ENCODE measurements at regions not wholly inside any gene's neighbourhood (a gene's known extent, or its start where the extent isn't known, plus 50 kb on each side); places are given as distances from the start of the nearest gene placed in this dataset.

DNA sequence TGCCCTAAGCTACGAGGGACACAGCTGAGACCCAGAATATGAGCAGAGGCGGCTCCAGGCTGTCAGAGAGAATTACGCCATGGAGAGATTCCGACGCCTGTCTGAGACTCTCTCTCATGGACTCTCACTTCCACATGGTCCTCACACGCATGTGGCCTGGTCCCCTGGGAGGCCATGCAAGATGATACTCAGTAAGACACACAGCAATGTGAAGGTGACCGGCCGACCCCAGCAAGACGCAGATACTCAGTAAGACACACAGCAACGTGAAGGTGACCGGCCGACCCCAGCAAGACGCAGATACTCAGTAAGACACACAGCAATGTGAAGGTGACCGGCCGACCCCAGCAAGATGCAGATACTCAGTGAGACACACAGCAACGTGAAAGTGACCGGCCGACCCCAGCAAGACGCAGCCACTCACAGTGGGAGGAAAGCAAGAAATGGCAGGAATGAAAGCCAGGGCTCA is 400.8 kb upstream of the MYT1L start:
- Histone ChIP-seq H3K27me3 (no peaks in the 10 kb centered on the region), H3K4me3 (no peak overlapping the region), H3K9me3 (no peaks in the 10 kb centered on the region), H3K36me3 (no peaks in the 10 kb centered on the region), H3K4me1 (no peaks in the 10 kb centered on the region), H3K27ac (no peak overlapping the region)
- in situ Hi-C loops (cut with MboI; ENCODE audit: low sequenced_read_pairs in 4 of 4): no loop called here
- intact Hi-C loops (cut with DNase I; ENCODE audit: low total_unique reads): loop anchor here (2.0 kb wide), 1 partner anchor 73 kb away; no protein-coding TSS in a partner anchor
- TF ChIP-seq, protein P1, sequence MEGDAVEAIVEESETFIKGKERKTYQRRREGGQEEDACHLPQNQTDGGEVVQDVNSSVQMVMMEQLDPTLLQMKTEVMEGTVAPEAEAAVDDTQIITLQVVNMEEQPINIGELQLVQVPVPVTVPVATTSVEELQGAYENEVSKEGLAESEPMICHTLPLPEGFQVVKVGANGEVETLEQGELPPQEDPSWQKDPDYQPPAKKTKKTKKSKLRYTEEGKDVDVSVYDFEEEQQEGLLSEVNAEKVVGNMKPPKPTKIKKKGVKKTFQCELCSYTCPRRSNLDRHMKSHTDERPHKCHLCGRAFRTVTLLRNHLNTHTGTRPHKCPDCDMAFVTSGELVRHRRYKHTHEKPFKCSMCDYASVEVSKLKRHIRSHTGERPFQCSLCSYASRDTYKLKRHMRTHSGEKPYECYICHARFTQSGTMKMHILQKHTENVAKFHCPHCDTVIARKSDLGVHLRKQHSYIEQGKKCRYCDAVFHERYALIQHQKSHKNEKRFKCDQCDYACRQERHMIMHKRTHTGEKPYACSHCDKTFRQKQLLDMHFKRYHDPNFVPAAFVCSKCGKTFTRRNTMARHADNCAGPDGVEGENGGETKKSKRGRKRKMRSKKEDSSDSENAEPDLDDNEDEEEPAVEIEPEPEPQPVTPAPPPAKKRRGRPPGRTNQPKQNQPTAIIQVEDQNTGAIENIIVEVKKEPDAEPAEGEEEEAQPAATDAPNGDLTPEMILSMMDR (IDR thresholded peaks at IDR 0.05 in 4 of 5, conservative IDR thresholded peaks at IDR 0.05 in 1 of 5): no peak
- no peak for TF ChIP-seq POLR2A (IDR thresholded peaks at IDR 0.05)
- DNase-seq: no peak
- ATAC-seq: no peak

DNA sequence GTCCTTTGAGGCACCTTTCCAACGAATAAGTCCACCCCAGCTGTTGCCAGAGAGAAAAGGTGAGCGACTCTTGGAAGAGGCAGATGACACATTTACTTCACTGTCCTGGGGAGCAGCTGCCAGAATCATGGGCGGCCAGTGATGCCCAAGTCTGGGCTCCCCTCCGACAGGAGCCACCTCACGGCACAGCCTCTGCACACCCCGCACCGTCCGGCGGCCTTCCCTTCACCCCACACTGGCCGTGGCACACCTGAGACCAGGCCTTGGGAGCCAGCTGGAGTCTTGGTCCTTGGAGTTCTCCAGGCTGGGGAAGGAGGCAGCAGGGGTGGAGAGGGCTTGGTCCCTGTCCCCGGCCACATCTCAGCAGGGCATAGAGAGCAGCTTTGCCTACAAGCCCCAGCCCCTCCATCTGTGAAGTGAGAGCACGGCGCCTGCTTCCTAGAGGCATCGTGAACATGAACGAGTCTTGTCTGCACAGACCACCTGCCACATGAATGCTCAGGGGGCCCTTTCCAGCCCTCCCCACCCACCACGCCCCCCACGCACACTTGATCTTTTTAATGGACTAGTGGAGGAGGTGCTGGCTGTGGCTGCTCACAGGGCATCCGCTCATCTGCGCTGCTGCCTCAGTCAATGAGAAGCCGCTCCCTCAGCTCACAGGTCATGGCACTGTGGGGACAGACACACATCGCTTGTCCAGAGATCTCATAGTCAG is 400.2 kb upstream of the MYT1L start:
- Histone ChIP-seq H3K4me3 (no peak overlapping the region), H3K9me3 (no peaks in the 10 kb centered on the region), H3K4me1 (no peaks in the 10 kb centered on the region), H3K27me3 (no peaks in the 10 kb centered on the region), H3K36me3 (no peaks in the 10 kb centered on the region), H3K27ac (no peak overlapping the region)
- no peak for ATAC-seq
- no peak for DNase-seq
- TF ChIP-seq, protein P1 (IDR thresholded peaks at IDR 0.05 in 4 of 5, conservative IDR thresholded peaks at IDR 0.05 in 1 of 5): no peak
- TF ChIP-seq POLR2A (IDR thresholded peaks at IDR 0.05): no peak
- in situ Hi-C loops (cut with MboI; ENCODE audit: low sequenced_read_pairs in 4 of 4): no loop called here
- intact Hi-C loops (cut with DNase I; ENCODE audit: low total_unique reads): loop anchor here (2.0 kb wide), 1 partner anchor 72 kb away; no protein-coding TSS in a partner anchor

DNA sequence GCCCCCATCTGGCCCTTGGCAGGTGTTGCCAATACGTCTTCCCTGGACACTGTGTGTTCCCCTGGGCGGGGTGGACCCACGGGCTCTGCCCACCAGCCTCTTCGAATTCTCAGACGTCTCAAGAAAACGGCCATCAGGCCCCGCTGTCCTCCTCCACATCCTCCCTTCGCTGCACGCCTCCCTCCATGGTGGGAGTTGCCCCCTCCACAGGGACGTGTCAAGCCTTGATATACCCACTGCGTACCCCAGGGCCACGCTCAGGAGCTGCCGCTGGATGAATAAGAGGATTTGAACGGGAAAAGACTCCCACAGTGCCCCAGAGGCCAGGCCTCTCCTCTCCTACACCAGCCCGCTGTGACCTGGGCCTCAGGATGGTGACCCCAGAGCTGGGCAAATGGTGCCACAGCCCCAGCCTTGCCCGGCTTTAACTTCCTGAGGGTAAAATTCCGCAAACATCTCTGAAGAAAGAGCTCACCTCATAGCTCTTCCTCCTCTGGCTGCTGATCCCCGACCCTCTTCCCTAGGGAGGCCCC is 399.3 kb upstream of the MYT1L start:
- Histone ChIP-seq H3K9me3 (no peaks in the 10 kb centered on the region), H3K27ac (no peak overlapping the region), H3K27me3 (no peaks in the 10 kb centered on the region), H3K36me3 (no peaks in the 10 kb centered on the region), H3K4me1 (no peaks in the 10 kb centered on the region), H3K4me3 (no peak overlapping the region)
- intact Hi-C loops (cut with DNase I; ENCODE audit: low total_unique reads) (loop anchor here (2.0 kb wide), 1 partner anchor 72 kb away; no protein-coding TSS in a partner anchor), in situ Hi-C loops (cut with MboI; ENCODE audit: low sequenced_read_pairs in 4 of 4) (no loop called here)
- DNase-seq (no peak), ATAC-seq (no peak)
- no peak for TF ChIP-seq POLR2A (IDR thresholded peaks at IDR 0.05)
- TF ChIP-seq, protein P1 (IDR thresholded peaks at IDR 0.05 in 4 of 5, conservative IDR thresholded peaks at IDR 0.05 in 1 of 5): no peak

DNA sequence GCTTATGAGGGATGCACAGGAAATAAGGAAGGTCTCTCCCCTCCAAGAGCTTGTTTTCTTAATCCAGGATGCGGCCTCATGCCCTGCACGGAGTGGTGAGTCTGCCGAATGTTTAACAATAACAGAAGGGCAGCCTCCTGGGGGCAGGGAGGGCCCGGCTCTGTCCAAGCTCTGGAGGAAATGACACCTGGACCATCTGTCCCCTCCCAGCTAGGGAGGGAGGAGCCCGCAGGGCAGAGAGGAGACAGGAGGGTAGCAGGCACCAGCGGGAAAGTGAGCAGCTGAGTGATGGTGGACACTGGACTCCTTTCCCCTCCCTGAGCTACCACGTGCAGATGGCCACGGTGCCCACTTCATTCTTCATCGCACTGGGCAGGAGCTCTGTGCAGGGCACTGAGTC is 398.2 kb upstream of the MYT1L start:
- ATAC-seq (no peak), DNase-seq (no peak)
- intact Hi-C loops (cut with DNase I; ENCODE audit: low total_unique reads) (no loop called here), in situ Hi-C loops (cut with MboI; ENCODE audit: low sequenced_read_pairs in 4 of 4) (no loop called here)
- H3K4me3 ChIP-seq: no peak overlapping the region
- no peaks in the 10 kb centered on the region for H3K27me3 ChIP-seq
- no peaks in the 10 kb centered on the region for H3K9me3 ChIP-seq
- no peaks in the 10 kb centered on the region for H3K36me3 ChIP-seq
- no peak overlapping the region for H3K27ac ChIP-seq
- TF ChIP-seq POLR2A (IDR thresholded peaks at IDR 0.05): no peak
- TF ChIP-seq, protein P1 (IDR thresholded peaks at IDR 0.05 in 4 of 5, conservative IDR thresholded peaks at IDR 0.05 in 1 of 5): no peak
- no peaks in the 10 kb centered on the region for H3K4me1 ChIP-seq

All from gastrocnemius medialis (tissue), 4 donors.